ENCODE measurements at regions not wholly inside any gene's neighbourhood (a gene's known extent, or its start where the extent isn't known, plus 50 kb on each side); places are given as distances from the start of the nearest gene placed in this dataset.

- Histone ChIP-seq H3K4me1 (no peaks in the 10 kb centered on the region), H2AFZ (no peak overlapping the region), H3K27me3 (ENCODE audit: control insufficient read depth, insufficient read depth, low read length) (no peaks in the 10 kb centered on the region), H3K9ac (no peak overlapping the region), H3K36me3 (ENCODE audit: control insufficient read depth, insufficient read depth, low read length) (no peaks in the 10 kb centered on the region), H3K27ac (no peak overlapping the region), H3K4me3 (ENCODE audit: low read depth, low read length) (no peak overlapping the region), H3K9me3 (ENCODE audit: control insufficient read depth, low read length) (no peaks in the 10 kb centered on the region), H3K79me2 (no peaks in the 10 kb centered on the region), H3K4me2 (ENCODE audit: low read length) (no peak overlapping the region)
- TF ChIP-seq, protein P1, sequence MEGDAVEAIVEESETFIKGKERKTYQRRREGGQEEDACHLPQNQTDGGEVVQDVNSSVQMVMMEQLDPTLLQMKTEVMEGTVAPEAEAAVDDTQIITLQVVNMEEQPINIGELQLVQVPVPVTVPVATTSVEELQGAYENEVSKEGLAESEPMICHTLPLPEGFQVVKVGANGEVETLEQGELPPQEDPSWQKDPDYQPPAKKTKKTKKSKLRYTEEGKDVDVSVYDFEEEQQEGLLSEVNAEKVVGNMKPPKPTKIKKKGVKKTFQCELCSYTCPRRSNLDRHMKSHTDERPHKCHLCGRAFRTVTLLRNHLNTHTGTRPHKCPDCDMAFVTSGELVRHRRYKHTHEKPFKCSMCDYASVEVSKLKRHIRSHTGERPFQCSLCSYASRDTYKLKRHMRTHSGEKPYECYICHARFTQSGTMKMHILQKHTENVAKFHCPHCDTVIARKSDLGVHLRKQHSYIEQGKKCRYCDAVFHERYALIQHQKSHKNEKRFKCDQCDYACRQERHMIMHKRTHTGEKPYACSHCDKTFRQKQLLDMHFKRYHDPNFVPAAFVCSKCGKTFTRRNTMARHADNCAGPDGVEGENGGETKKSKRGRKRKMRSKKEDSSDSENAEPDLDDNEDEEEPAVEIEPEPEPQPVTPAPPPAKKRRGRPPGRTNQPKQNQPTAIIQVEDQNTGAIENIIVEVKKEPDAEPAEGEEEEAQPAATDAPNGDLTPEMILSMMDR (IDR thresholded peaks at IDR 0.05), result no peak
Observed at GRCh38 chr6:44675449-44675848, 287.9 kb downstream of the CDC5L start.

DNA sequence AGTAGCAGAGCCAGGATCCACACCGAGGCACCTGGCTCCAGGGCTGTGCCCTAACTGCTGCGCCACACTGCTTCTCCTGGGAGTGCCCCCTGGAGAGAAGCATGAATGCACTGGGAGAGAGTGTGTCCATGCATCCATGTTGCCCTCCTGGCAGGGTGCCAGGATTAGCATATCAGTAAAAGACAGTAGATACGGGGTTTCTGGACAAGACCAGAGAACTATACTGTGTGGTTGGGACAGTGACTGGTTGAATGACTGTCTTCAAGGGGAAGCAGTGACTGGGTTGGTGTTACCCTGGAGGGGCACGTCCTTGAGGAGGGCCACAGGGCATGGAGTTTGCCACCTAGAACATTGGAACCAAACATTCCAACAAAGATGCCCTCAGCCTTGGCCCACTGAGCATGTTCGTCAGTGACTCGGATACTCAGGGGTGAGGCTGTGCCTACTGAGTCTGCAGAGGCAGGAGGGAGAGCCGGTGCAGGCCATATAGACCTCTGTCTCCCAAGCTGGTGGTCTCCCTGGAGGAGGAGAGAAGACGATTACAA lies 288.8 kb downstream of the CDC5L start:
- Histone ChIP-seq H3K4me1 (no peaks in the 10 kb centered on the region), H3K27me3 (ENCODE audit: control insufficient read depth, insufficient read depth, low read length) (no peaks in the 10 kb centered on the region), H2AFZ (no peak overlapping the region), H3K79me2 (no peaks in the 10 kb centered on the region), H3K4me2 (ENCODE audit: low read length) (no peak overlapping the region), H3K27ac (no peak overlapping the region), H3K9ac (no peak overlapping the region), H3K9me3 (ENCODE audit: control insufficient read depth, low read length) (no peaks in the 10 kb centered on the region), H3K4me3 (ENCODE audit: low read depth, low read length) (no peak overlapping the region), H3K36me3 (ENCODE audit: control insufficient read depth, insufficient read depth, low read length) (no peaks in the 10 kb centered on the region)
- TF ChIP-seq, protein P1 (IDR thresholded peaks at IDR 0.05), result no peak

DNA sequence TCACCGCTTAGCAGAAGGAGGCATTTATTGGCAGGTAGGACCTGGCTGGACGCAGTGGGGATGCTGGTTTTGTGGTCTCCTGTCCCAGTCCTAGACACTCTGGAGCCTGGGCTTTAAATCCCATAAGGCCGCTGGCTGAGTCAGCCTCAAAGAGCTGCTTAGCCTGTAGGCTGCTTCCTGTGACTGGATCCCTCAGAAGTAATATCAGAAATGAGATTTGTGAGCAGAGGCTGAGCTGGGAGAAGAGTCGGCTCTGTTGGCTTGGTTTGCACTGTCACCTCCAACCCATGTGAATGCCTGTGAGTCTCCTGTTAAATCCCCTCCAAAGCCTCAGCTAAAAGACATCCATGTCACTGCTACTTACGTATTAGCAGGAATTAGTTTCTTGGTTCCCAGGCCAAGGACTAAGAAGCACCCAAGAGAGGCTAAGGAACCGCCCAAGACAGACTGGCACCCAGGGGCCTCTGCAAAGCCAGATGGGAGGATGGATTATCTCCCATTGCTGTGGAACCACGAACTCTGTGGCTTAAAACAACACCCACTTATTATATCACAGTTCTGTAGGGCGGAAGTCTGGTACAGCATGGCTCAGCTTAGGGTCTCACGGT lies 289.4 kb downstream of the CDC5L start:
- Histone ChIP-seq H3K36me3 (ENCODE audit: control insufficient read depth, insufficient read depth, low read length) (no peaks in the 10 kb centered on the region), H3K9ac (no peak overlapping the region), H3K4me1 (no peaks in the 10 kb centered on the region), H3K79me2 (no peaks in the 10 kb centered on the region), H3K27me3 (ENCODE audit: control insufficient read depth, insufficient read depth, low read length) (no peaks in the 10 kb centered on the region), H3K4me2 (ENCODE audit: low read length) (no peak overlapping the region), H2AFZ (no peak overlapping the region), H3K27ac (no peak overlapping the region), H3K9me3 (ENCODE audit: control insufficient read depth, low read length) (no peaks in the 10 kb centered on the region), H3K4me3 (ENCODE audit: low read depth, low read length) (no peak overlapping the region)
- TF ChIP-seq, protein P1 (IDR thresholded peaks at IDR 0.05), result no peak

- Histone ChIP-seq H3K79me2 (no peaks in the 10 kb centered on the region), H3K9ac (no peak overlapping the region), H2AFZ (no peak overlapping the region), H3K9me3 (ENCODE audit: control insufficient read depth, low read length) (no peaks in the 10 kb centered on the region), H3K4me2 (ENCODE audit: low read length) (no peak overlapping the region), H3K27me3 (ENCODE audit: control insufficient read depth, insufficient read depth, low read length) (no peaks in the 10 kb centered on the region), H3K36me3 (ENCODE audit: control insufficient read depth, insufficient read depth, low read length) (no peaks in the 10 kb centered on the region), H3K4me3 (ENCODE audit: low read depth, low read length) (no peak overlapping the region), H3K27ac (no peak overlapping the region), H3K4me1 (no peaks in the 10 kb centered on the region)
- TF ChIP-seq, protein P1 (IDR thresholded peaks at IDR 0.05), result no peak
Observed at GRCh38 chr6:44678252-44678935, 290.9 kb downstream of the CDC5L start.
